ENCODE measurements at regions not wholly inside any gene's neighbourhood (a gene's known extent, or its start where the extent isn't known, plus 50 kb on each side); places are given as distances from the start of the nearest gene placed in this dataset.

GRCh38 chr4:57763070-57763469 lies 652.9 kb upstream of the IGFBP7 start:
- peak overlapping the region in 2 of 3 experiments; percentile 46 to 65; a peak in 3 of 7 replicates for H3K27ac Mint-ChIP-seq
- H2BK12ac ChIP-seq (ENCODE audit: insufficient read length, low read depth, low read length) = no peak overlapping the region
- H4K20me1 ChIP-seq (ENCODE audit: control insufficient read depth, insufficient read depth, insufficient read length) = no peaks in the 10 kb centered on the region
- no peak overlapping the region for H3T11ph ChIP-seq (ENCODE audit: low read length)
- no peak overlapping the region for H2BK120ac ChIP-seq (ENCODE audit: low read depth, low read length, poor library complexity, severe bottlenecking)
- H3K4ac ChIP-seq (ENCODE audit: low read depth, low read length) = no peak overlapping the region
- peaks cover 0 to 2% of the 10 kb centered on the region in 2 experiments; a peak in 1 of 4 replicates for H3K4me1 Mint-ChIP-seq
- H2AFZ ChIP-seq (ENCODE audit: low read length) = no peak overlapping the region
- DNase-seq = no peak
- H3K27me3 Mint-ChIP-seq (ENCODE audit: low read depth) = no peaks in the 10 kb centered on the region
- H3K4me3 Mint-ChIP-seq = no peak overlapping the region
- peaks cover 2 to 10% of the 10 kb centered on the region in 2 experiments; a peak in 3 of 5 replicates for H3K9me3 Mint-ChIP-seq
- H4K8ac ChIP-seq (replicated peaks; ENCODE audit: insufficient read length, low read depth, low read length) = no peak overlapping the region
- no peak overlapping the region for H2BK15ac ChIP-seq (ENCODE audit: low read depth, low read length)
- no peak overlapping the region for H3K4me2 ChIP-seq (ENCODE audit: insufficient read depth, insufficient read length, low read length)
- no peaks in the 10 kb centered on the region for H3K36me3 Mint-ChIP-seq (ENCODE audit: insufficient read depth in 1 of 3, low read depth in 3 of 3)
- no peak overlapping the region for H4K5ac ChIP-seq (ENCODE audit: insufficient read length, low read depth, low read length)
- H3K9me3 ChIP-seq (ENCODE audit: control insufficient read depth, low read depth, low read length) = no peaks in the 10 kb centered on the region
- H3K23ac ChIP-seq (ENCODE audit: insufficient read length, low read depth, low read length) = no peak overlapping the region
- H3K79me1 ChIP-seq (ENCODE audit: insufficient read depth, low read depth, low read length, poor library complexity, severe bottlenecking) = no peaks in the 10 kb centered on the region
- H2AK5ac ChIP-seq (ENCODE audit: insufficient read length, low read length) = no peak overlapping the region
- no CpG with 5 or more reads among the region's 2 CpGs for WGBS (ENCODE audit: extremely low coverage, insufficient read length, low lambda C conversion rate)
- no peaks in the 10 kb centered on the region for H3K23me2 ChIP-seq (ENCODE audit: insufficient read length, low read depth, low read length, poor library complexity, severe bottlenecking)
- TF ChIP-seq CTCF (conservative IDR thresholded peaks at IDR 0.05) = no peak
- no peak overlapping the region for H2BK20ac ChIP-seq (ENCODE audit: low read depth, low read length, poor library complexity, severe bottlenecking)
- no peak overlapping the region for H3K14ac ChIP-seq (ENCODE audit: insufficient read depth, low read length)
- H3K27ac ChIP-seq (ENCODE audit: insufficient read length, low read depth, low read length) = no peak overlapping the region
- H4K91ac ChIP-seq (ENCODE audit: insufficient read length, low read depth, low read length) = no peak overlapping the region
- no peak overlapping the region for H3K9ac ChIP-seq (ENCODE audit: extremely low read depth, insufficient read length, low read length)
- H2BK5ac ChIP-seq (ENCODE audit: insufficient read length, low read length) = no peak overlapping the region
- H3K27me3 ChIP-seq (ENCODE audit: insufficient read depth, low read length) = no peaks in the 10 kb centered on the region
- no peak overlapping the region for H3K18ac ChIP-seq (ENCODE audit: insufficient read length, low read depth, low read length)
- no peaks in the 10 kb centered on the region for H3K79me2 ChIP-seq (ENCODE audit: insufficient read depth, low read length)
- H3K56ac ChIP-seq (ENCODE audit: insufficient read length, low read depth, low read length) = no peak overlapping the region
- no peaks in the 10 kb centered on the region for H3K4me1 ChIP-seq (ENCODE audit: insufficient read depth, low read length)
